ENCODE measurements at regions not wholly inside any gene's neighbourhood (a gene's known extent, or its start where the extent isn't known, plus 50 kb on each side); places are given as distances from the start of the nearest gene placed in this dataset.
A peak's percentile ranks its signal among the peaks of the same experiment; 100 is the strongest.
"Not testable (repeated sequence)": the region's sequence is repeated elsewhere in the genome, so short reads cannot be mapped to it uniquely, and the experiment has no call there.

DNA sequence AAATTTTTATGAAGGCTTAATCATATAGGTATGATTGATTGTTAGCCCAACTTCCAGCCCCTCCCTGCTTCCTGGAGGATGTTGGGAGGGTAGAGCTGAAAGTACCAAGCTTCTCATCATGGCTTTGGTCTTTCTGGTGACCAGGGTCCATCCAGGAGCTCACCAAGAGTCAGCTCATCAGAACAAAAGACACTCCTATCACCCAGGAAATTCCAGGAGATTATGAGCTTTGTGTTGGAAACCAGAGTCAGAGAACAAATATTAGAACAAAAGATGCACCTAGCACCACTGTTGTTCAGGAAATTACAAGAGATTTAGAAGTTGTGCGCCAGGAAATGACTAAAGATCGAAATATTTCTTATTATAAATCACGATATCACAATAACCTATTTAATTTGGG, 119.9 kb upstream of the THUMPD2 start:
- DNase-seq (ENCODE audit: low read depth in 1 of 2, low spot score in 2 of 2) = no peak

GRCh38 chr2:39897273-39897672, 118.2 kb upstream of the THUMPD2 start:
- no peaks in the 10 kb centered on the region for H3K4me1 ChIP-seq (replicated peaks)
- H3K4me3 ChIP-seq = no peak overlapping the region
- no peaks in the 10 kb centered on the region for H3K27me3 ChIP-seq (replicated peaks)
- no peak overlapping the region for H3K27ac ChIP-seq
- H3K36me3 ChIP-seq = no peaks in the 10 kb centered on the region
- DNase-seq (ENCODE audit: low read depth in 1 of 2, low spot score in 2 of 2) = no peak
- H3K9me3 ChIP-seq (replicated peaks) = no peaks in the 10 kb centered on the region

More for the DNA sequence above, 119.9 kb upstream of the THUMPD2 start:
- Histone ChIP-seq H3K27ac (no peak overlapping the region), H3K4me1 (replicated peaks) (no peaks in the 10 kb centered on the region), H3K27me3 (replicated peaks) (no peaks in the 10 kb centered on the region), H3K36me3 (no peaks in the 10 kb centered on the region), H3K9me3 (replicated peaks) (no peaks in the 10 kb centered on the region), H3K4me3 (no peak overlapping the region)

DNA sequence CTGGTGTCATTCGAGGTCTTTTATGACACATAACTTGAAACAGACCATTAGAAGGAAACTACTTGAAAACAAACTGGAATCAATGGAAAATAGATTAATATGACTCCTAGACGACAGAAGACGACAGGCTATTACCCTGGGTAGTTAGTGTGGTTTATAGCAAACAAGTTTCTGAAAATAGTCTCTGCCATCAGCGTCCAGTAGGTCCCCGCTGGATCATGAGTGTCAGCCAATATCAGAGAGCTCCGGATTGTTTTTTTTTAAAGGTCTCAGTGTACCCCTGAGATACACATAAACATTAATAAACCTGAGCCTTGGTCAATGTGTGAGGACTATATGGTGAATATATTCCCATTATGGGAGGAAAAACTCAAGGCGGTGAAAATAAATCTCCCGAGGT, 115.0 kb upstream of the THUMPD2 start:
- DNase-seq (ENCODE audit: low read depth in 1 of 2, low spot score in 2 of 2) = no peak
- Histone ChIP-seq H3K9me3 (replicated peaks) (no peaks in the 10 kb centered on the region), H3K27ac (no peak overlapping the region), H3K4me1 (replicated peaks) (no peaks in the 10 kb centered on the region), H3K27me3 (replicated peaks) (no peaks in the 10 kb centered on the region), H3K4me3 (no peak overlapping the region), H3K36me3 (no peaks in the 10 kb centered on the region)

DNA sequence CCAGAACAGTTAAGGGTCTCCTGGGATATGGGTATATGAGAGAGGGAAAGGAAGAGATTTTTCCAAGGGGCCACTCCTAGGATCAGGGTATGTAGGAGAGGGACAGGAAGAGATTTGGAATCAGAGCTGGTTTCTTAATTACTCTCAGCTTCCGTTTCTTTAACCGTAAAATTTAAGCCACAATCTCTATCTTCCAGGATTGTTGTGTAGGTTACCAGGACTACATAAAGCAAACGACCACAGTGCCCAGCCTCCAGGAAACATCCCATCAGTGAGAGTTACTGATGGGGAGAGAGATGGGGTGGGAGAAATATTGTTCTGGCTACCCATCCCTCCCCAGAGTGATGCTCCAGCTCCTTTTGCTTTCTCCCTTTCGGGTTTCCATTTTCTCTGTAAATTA, 114.6 kb upstream of the THUMPD2 start:
- Histone ChIP-seq H3K27ac (no peak overlapping the region), H3K27me3 (replicated peaks) (no peaks in the 10 kb centered on the region), H3K4me3 (no peak overlapping the region), H3K36me3 (no peaks in the 10 kb centered on the region), H3K9me3 (replicated peaks) (no peaks in the 10 kb centered on the region), H3K4me1 (replicated peaks) (no peaks in the 10 kb centered on the region)
- DNase-seq (ENCODE audit: low read depth in 1 of 2, low spot score in 2 of 2) = no peak

DNA sequence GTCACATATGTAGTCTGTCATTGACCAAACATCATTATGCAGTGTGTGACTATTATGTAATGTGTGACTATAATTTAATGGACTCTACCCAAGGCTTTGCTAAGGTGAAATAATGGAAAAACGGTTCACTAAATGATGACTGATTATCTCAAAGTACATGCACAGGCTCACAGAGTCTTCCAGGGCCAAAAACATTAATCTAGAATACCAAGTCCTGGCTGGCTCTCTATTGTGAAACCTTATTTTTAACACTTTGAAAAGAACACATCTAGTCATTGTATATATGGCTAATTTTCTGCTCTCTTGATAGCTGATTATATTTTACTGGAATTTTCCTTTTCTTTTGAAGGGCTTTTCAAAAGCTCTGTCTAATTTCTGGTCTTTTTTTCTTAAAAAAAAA, 102.9 kb upstream of the THUMPD2 start:
- H3K9me3 ChIP-seq (replicated peaks) = no peaks in the 10 kb centered on the region
- no peak for DNase-seq (ENCODE audit: low read depth in 1 of 2, low spot score in 2 of 2)

DNA sequence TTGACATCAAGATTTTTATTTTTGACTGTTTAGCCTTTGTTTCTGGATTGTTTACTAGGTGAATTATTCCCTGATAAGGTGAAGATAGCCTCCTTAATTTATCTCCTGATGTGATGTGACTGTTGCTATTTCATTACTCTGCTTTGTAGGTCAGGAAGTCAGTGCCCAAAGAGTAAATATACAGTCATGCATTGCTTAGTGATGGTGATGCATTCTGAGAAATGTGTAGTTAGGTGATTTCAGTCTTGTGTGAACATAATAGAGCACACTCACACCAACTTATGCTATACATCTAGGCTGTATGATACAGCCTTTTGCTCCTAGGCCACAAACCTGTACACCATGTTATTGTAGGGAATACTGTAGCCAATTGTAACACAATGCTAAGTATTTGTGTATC, 102.4 kb upstream of the THUMPD2 start:
- H3K9me3 ChIP-seq (replicated peaks) = no peaks in the 10 kb centered on the region
- no peak overlapping the region for H3K27ac ChIP-seq
- no peak for DNase-seq (ENCODE audit: low read depth in 1 of 2, low spot score in 2 of 2)
- no peak overlapping the region for H3K4me3 ChIP-seq
- H3K36me3 ChIP-seq = no peaks in the 10 kb centered on the region
- H3K27me3 ChIP-seq (replicated peaks) = no peaks in the 10 kb centered on the region
- no peaks in the 10 kb centered on the region for H3K4me1 ChIP-seq (replicated peaks)

More for the DNA sequence above, 102.9 kb upstream of the THUMPD2 start:
- H3K36me3 ChIP-seq = no peaks in the 10 kb centered on the region
- no peak overlapping the region for H3K4me3 ChIP-seq
- no peaks in the 10 kb centered on the region for H3K27me3 ChIP-seq (replicated peaks)
- no peaks in the 10 kb centered on the region for H3K4me1 ChIP-seq (replicated peaks)
- no peak overlapping the region for H3K27ac ChIP-seq

DNA sequence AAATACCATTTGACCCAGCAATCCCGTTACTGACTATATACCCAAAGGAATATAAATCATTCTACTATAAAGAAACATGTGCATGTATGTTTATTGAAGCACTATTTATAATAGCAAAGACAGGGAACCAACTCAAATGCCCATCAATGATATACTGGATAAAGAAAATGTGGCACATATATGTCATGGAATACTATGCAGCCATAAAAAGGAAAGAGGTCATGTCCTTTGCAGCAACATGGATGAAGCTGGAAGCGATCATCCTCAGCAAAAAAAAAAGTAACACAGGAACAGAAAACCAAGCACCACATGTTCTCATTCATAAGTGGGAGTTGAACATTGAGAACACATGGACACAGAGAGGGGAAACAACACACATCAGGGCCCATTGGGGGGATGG, 99.9 kb upstream of the THUMPD2 start:
- not testable (repeated sequence) for H3K4me3 ChIP-seq; H3K36me3 ChIP-seq; H3K27me3 ChIP-seq (replicated peaks); H3K27ac ChIP-seq; H3K4me1 ChIP-seq (replicated peaks); DNase-seq (ENCODE audit: low read depth in 1 of 2, low spot score in 2 of 2); H3K9me3 ChIP-seq (replicated peaks)

- no peaks in the 10 kb centered on the region for H3K27me3 ChIP-seq (replicated peaks)
- no peak overlapping the region for H3K4me3 ChIP-seq
- H3K27ac ChIP-seq = no peak overlapping the region
- H3K36me3 ChIP-seq = no peaks in the 10 kb centered on the region
- H3K4me1 ChIP-seq (replicated peaks) = peaks cover 11% of the 10 kb centered on the region
- H3K9me3 ChIP-seq (replicated peaks) = no peaks in the 10 kb centered on the region
- DNase-seq (ENCODE audit: low read depth in 1 of 2, low spot score in 2 of 2) = no peak
These were observed 96.8 kb upstream of the THUMPD2 start for GRCh38 chr2:39875914-39876267.

- Histone ChIP-seq H3K4me1 (replicated peaks) (peaks cover 12% of the 10 kb centered on the region), H3K4me3 (no peak overlapping the region), H3K36me3 (no peaks in the 10 kb centered on the region), H3K27me3 (replicated peaks) (no peaks in the 10 kb centered on the region), H3K27ac (no peak overlapping the region), H3K9me3 (replicated peaks) (no peaks in the 10 kb centered on the region)
- peak in 1 of 2 experiments; percentile 22 for DNase-seq (ENCODE audit: low read depth in 1 of 2, low spot score in 2 of 2)
These were observed 96.3 kb upstream of the THUMPD2 start for GRCh38 chr2:39875182-39875913.

GRCh38 chr2:39874236-39874635, 95.2 kb upstream of the THUMPD2 start:
- no peaks in the 10 kb centered on the region for H3K27me3 ChIP-seq (replicated peaks)
- peaks cover 12% of the 10 kb centered on the region for H3K4me1 ChIP-seq (replicated peaks)
- no peak overlapping the region for H3K4me3 ChIP-seq
- H3K9me3 ChIP-seq (replicated peaks) = no peaks in the 10 kb centered on the region
- no peaks in the 10 kb centered on the region for H3K36me3 ChIP-seq
- no peak for DNase-seq (ENCODE audit: low read depth in 1 of 2, low spot score in 2 of 2)
- no peak overlapping the region for H3K27ac ChIP-seq

DNA sequence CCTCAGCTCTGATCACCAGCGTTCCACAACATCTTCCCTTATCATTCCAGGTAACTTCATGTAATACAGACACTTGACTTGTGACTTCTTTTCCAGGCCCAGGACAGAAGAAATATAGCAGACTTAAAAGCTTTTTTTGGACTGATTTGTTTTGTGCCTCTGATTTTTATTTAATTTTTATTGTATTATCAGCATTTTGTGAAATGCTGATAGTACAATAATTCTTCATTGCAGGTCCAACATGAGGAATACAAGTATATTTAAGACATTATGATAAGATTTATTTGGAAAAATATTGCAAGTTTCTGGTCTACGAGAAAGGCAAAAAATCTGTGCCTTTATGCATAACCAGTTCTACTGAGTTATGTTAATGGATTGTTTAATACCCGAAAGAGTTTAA, 94.5 kb upstream of the THUMPD2 start:
- DNase-seq (ENCODE audit: low read depth in 1 of 2, low spot score in 2 of 2) = no peak
- Histone ChIP-seq H3K27ac (no peak overlapping the region), H3K4me1 (replicated peaks) (peaks cover 12% of the 10 kb centered on the region), H3K27me3 (replicated peaks) (no peaks in the 10 kb centered on the region), H3K9me3 (replicated peaks) (no peaks in the 10 kb centered on the region), H3K4me3 (no peak overlapping the region), H3K36me3 (no peaks in the 10 kb centered on the region)

GRCh38 chr2:39872748-39873147, 93.7 kb upstream of the THUMPD2 start:
- H3K4me3 ChIP-seq = no peak overlapping the region
- no peak for DNase-seq (ENCODE audit: low read depth in 1 of 2, low spot score in 2 of 2)
- no peak overlapping the region for H3K27ac ChIP-seq
- peaks cover 12% of the 10 kb centered on the region for H3K4me1 ChIP-seq (replicated peaks)
- H3K27me3 ChIP-seq (replicated peaks) = no peaks in the 10 kb centered on the region
- H3K36me3 ChIP-seq = no peaks in the 10 kb centered on the region
- no peaks in the 10 kb centered on the region for H3K9me3 ChIP-seq (replicated peaks)

- Histone ChIP-seq H3K9me3 (replicated peaks) (no peaks in the 10 kb centered on the region), H3K4me1 (replicated peaks) (peaks cover 12% of the 10 kb centered on the region), H3K4me3 (no peak overlapping the region), H3K36me3 (no peaks in the 10 kb centered on the region), H3K27ac (no peak overlapping the region), H3K27me3 (replicated peaks) (no peaks in the 10 kb centered on the region)
- peak; percentile 33 to 54 for DNase-seq (ENCODE audit: low read depth in 1 of 2, low spot score in 2 of 2)
These were observed 92.3 kb upstream of the THUMPD2 start for GRCh38 chr2:39871291-39871761.

GRCh38 chr2:39870871-39871270, 91.8 kb upstream of the THUMPD2 start:
- H3K36me3 ChIP-seq = no peaks in the 10 kb centered on the region
- peaks cover 12% of the 10 kb centered on the region for H3K4me1 ChIP-seq (replicated peaks)
- DNase-seq (ENCODE audit: low read depth in 1 of 2, low spot score in 2 of 2) = no peak
- no peaks in the 10 kb centered on the region for H3K27me3 ChIP-seq (replicated peaks)
- no peak overlapping the region for H3K4me3 ChIP-seq
- H3K9me3 ChIP-seq (replicated peaks) = no peaks in the 10 kb centered on the region
- no peak overlapping the region for H3K27ac ChIP-seq

GRCh38 chr2:39867268-39867667, 88.2 kb upstream of the THUMPD2 start:
- DNase-seq (ENCODE audit: low read depth in 1 of 2, low spot score in 2 of 2) = no peak
- no peaks in the 10 kb centered on the region for H3K36me3 ChIP-seq
- H3K27ac ChIP-seq = no peak overlapping the region
- H3K27me3 ChIP-seq (replicated peaks) = no peaks in the 10 kb centered on the region
- H3K4me1 ChIP-seq (replicated peaks) = peaks cover 12% of the 10 kb centered on the region
- H3K9me3 ChIP-seq (replicated peaks) = no peaks in the 10 kb centered on the region
- H3K4me3 ChIP-seq = no peak overlapping the region
